K562 (cell line): ENCODE measurements at regions not wholly inside any gene's neighbourhood (a gene's known extent, or its start where the extent isn't known, plus 50 kb on each side); places are given as distances from the start of the nearest gene placed in this dataset.

Experiments used
- BRF1 ChIP-seq: IDR thresholded peaks from 3 replicates; pipeline ENCODE4 v1.6.1; 2011; ENCODE audit warnings: borderline replicate concordance, mild to moderate bottlenecking; ENCODE audit not compliant: insufficient read length; ENCODE audit errors: extremely low read depth
- ELK1 ChIP-seq: sonication (generic); formaldehyde crosslinking; IDR thresholded peaks from 2 replicates; pipeline ENCODE4 v1.8.1; 2022; ENCODE audit warnings: missing genetic modification reagents
- RCOR1 ChIP-seq, 2 experiments: IDR thresholded peaks; 2 replicates each; pipeline ENCODE4 v1.6.1; 2012; ENCODE audit warnings: low read depth in 2 of 2, low read length in 2 of 2, borderline replicate concordance in 1 of 2, improper control_type of control experiment in 1 of 2
- YBX1 ChIP-seq: fragments of 450-650 bp; IDR thresholded peaks from 2 replicates; pipeline ENCODE4 v1.7.1; 2016; ENCODE audit warnings: mild to moderate bottlenecking
- ZNF24 ChIP-seq: fragments of 450-650 bp; IDR thresholded peaks from 2 replicates; pipeline ENCODE4 v1.6.1; 2016
- ZNF668 ChIP-seq: fragments of 250-450 bp; sonication (Bioruptor Pico); IDR thresholded peaks from 2 replicates; pipeline ENCODE4 v1.8.0; 2022; ENCODE audit warnings: mild to moderate bottlenecking, inconsistent platforms

- TF ChIP-seq RCOR1 (IDR thresholded peaks at IDR 0.05; ENCODE audit: borderline replicate concordance in 1 of 2, low read depth in 2 of 2, low read length in 2 of 2) (no peak), ZNF668 (CRISPR knock-in tag) (no peak), ELK1 (CRISPR knock-in tag) (no peak), ZNF24 (no peak), YBX1 (no peak), BRF1 (no peak)
These were observed 218.2 kb downstream of the VGLL3 start for GRCh38 chr3:86772699-86773098.
